T-helper 1 cell treated with Interleukin-12 subunit alpha and Interleukin-12 subunit beta and Interleukin-4 antibody, amounts not matched to agents 30 μg/mL and 1 μg/mL, for 36 hours (primary cell): ENCODE measurements at regions not wholly inside any gene's neighbourhood (a gene's known extent, or its start where the extent isn't known, plus 50 kb on each side); places are given as distances from the start of the nearest gene placed in this dataset.

Experiments used
- H3K27ac Mint-ChIP-seq: one replicate; pipeline ENCODE4 v1.8.0; 2021; ENCODE audit warnings: mild to moderate bottlenecking, mixed read lengths
- H3K27me3 Mint-ChIP-seq: one replicate; pipeline ENCODE4 v1.8.0; 2021; ENCODE audit warnings: low read depth, mixed read lengths
- H3K36me3 Mint-ChIP-seq: one replicate; pipeline ENCODE4 v1.8.0; 2021; ENCODE audit warnings: low read depth, mixed read lengths
- H3K4me1 Mint-ChIP-seq: one replicate; pipeline ENCODE4 v1.8.0; 2021; ENCODE audit warnings: low read depth, mixed read lengths
- H3K4me3 Mint-ChIP-seq: one replicate; pipeline ENCODE4 v1.8.0; 2021; ENCODE audit warnings: mild to moderate bottlenecking, moderate library complexity, mixed read lengths
- H3K9me3 Mint-ChIP-seq: one replicate; pipeline ENCODE4 v1.8.0; 2021; ENCODE audit warnings: mixed read lengths

- H3K27ac Mint-ChIP-seq = no peak overlapping the region
- H3K36me3 Mint-ChIP-seq = no peaks in the 10 kb centered on the region
- H3K4me1 Mint-ChIP-seq = no peaks in the 10 kb centered on the region
- H3K9me3 Mint-ChIP-seq = no peaks in the 10 kb centered on the region
- no peak overlapping the region for H3K4me3 Mint-ChIP-seq
- no peaks in the 10 kb centered on the region for H3K27me3 Mint-ChIP-seq
Observed at GRCh38 chr12:82047446-82047845, 288.3 kb upstream of the PPFIA2 start.

- Mint-ChIP-seq H3K9me3 (no peaks in the 10 kb centered on the region), H3K27ac (no peak overlapping the region), H3K27me3 (no peaks in the 10 kb centered on the region), H3K4me3 (no peak overlapping the region), H3K4me1 (no peaks in the 10 kb centered on the region), H3K36me3 (no peaks in the 10 kb centered on the region)
Observed at GRCh38 chr12:82040987-82041743, 282.0 kb upstream of the PPFIA2 start.

GRCh38 chr12:82034769-82035168 is 275.6 kb upstream of the PPFIA2 start:
- Mint-ChIP-seq H3K4me1 (no peaks in the 10 kb centered on the region), H3K36me3 (no peaks in the 10 kb centered on the region), H3K4me3 (no peak overlapping the region), H3K27ac (no peak overlapping the region), H3K27me3 (no peaks in the 10 kb centered on the region), H3K9me3 (no peaks in the 10 kb centered on the region)

GRCh38 chr12:82029936-82030335 is 270.8 kb upstream of the PPFIA2 start:
- Mint-ChIP-seq H3K4me3 (no peak overlapping the region), H3K27me3 (no peaks in the 10 kb centered on the region), H3K9me3 (no peaks in the 10 kb centered on the region), H3K36me3 (no peaks in the 10 kb centered on the region), H3K27ac (no peak overlapping the region), H3K4me1 (no peaks in the 10 kb centered on the region)

GRCh38 chr12:82028772-82029171 is 269.6 kb upstream of the PPFIA2 start:
- no peaks in the 10 kb centered on the region for H3K36me3 Mint-ChIP-seq

GRCh38 chr12:82027612-82028011 is 268.5 kb upstream of the PPFIA2 start:
- Mint-ChIP-seq H3K4me3 (no peak overlapping the region), H3K9me3 (no peaks in the 10 kb centered on the region), H3K36me3 (no peaks in the 10 kb centered on the region), H3K4me1 (no peaks in the 10 kb centered on the region), H3K27ac (no peak overlapping the region), H3K27me3 (no peaks in the 10 kb centered on the region)

More at GRCh38 chr12:82028772-82029171, 269.6 kb upstream of the PPFIA2 start:
- no peaks in the 10 kb centered on the region for H3K27me3 Mint-ChIP-seq
- no peak overlapping the region for H3K27ac Mint-ChIP-seq
- H3K4me3 Mint-ChIP-seq = no peak overlapping the region
- no peaks in the 10 kb centered on the region for H3K9me3 Mint-ChIP-seq
- H3K4me1 Mint-ChIP-seq = no peaks in the 10 kb centered on the region

GRCh38 chr12:82025462-82025861 is 266.3 kb upstream of the PPFIA2 start:
- Mint-ChIP-seq H3K4me3 (no peak overlapping the region), H3K27ac (no peak overlapping the region), H3K9me3 (no peaks in the 10 kb centered on the region), H3K27me3 (no peaks in the 10 kb centered on the region), H3K36me3 (no peaks in the 10 kb centered on the region), H3K4me1 (no peaks in the 10 kb centered on the region)

GRCh38 chr12:82019533-82019932 is 260.4 kb upstream of the PPFIA2 start:
- Mint-ChIP-seq H3K4me1 (no peaks in the 10 kb centered on the region), H3K9me3 (no peaks in the 10 kb centered on the region)

GRCh38 chr12:82015623-82016347 is 256.6 kb upstream of the PPFIA2 start:
- Mint-ChIP-seq H3K4me3 (no peak overlapping the region), H3K9me3 (no peaks in the 10 kb centered on the region), H3K4me1 (no peaks in the 10 kb centered on the region), H3K36me3 (no peaks in the 10 kb centered on the region), H3K27me3 (no peaks in the 10 kb centered on the region), H3K27ac (no peak overlapping the region)

More at GRCh38 chr12:82019533-82019932, 260.4 kb upstream of the PPFIA2 start:
- H3K4me3 Mint-ChIP-seq = no peak overlapping the region
- no peaks in the 10 kb centered on the region for H3K27me3 Mint-ChIP-seq
- H3K36me3 Mint-ChIP-seq = no peaks in the 10 kb centered on the region
- H3K27ac Mint-ChIP-seq = no peak overlapping the region

GRCh38 chr12:82012176-82012575 is 253.0 kb upstream of the PPFIA2 start:
- H3K36me3 Mint-ChIP-seq = no peaks in the 10 kb centered on the region
- no peaks in the 10 kb centered on the region for H3K9me3 Mint-ChIP-seq
- no peak overlapping the region for H3K4me3 Mint-ChIP-seq
- no peaks in the 10 kb centered on the region for H3K27me3 Mint-ChIP-seq
- no peaks in the 10 kb centered on the region for H3K4me1 Mint-ChIP-seq
- H3K27ac Mint-ChIP-seq = no peak overlapping the region

GRCh38 chr12:82009524-82009923 is 250.4 kb upstream of the PPFIA2 start:
- no peaks in the 10 kb centered on the region for H3K27me3 Mint-ChIP-seq
- no peaks in the 10 kb centered on the region for H3K9me3 Mint-ChIP-seq
- H3K36me3 Mint-ChIP-seq = no peaks in the 10 kb centered on the region
- H3K4me3 Mint-ChIP-seq = no peak overlapping the region
- H3K4me1 Mint-ChIP-seq = no peaks in the 10 kb centered on the region
- no peak overlapping the region for H3K27ac Mint-ChIP-seq

- H3K4me3 Mint-ChIP-seq = no peak overlapping the region
- H3K36me3 Mint-ChIP-seq = no peaks in the 10 kb centered on the region
- H3K4me1 Mint-ChIP-seq = no peaks in the 10 kb centered on the region
- H3K27me3 Mint-ChIP-seq = no peaks in the 10 kb centered on the region
- H3K27ac Mint-ChIP-seq = no peak overlapping the region
- H3K9me3 Mint-ChIP-seq = no peaks in the 10 kb centered on the region
Observed at GRCh38 chr12:82008251-82008650, 249.1 kb upstream of the PPFIA2 start.

GRCh38 chr12:81998761-81999378 is 239.7 kb upstream of the PPFIA2 start:
- Mint-ChIP-seq H3K27me3 (no peaks in the 10 kb centered on the region), H3K36me3 (no peaks in the 10 kb centered on the region), H3K4me3 (no peak overlapping the region), H3K9me3 (peaks cover 6% of the 10 kb centered on the region), H3K4me1 (no peaks in the 10 kb centered on the region), H3K27ac (no peak overlapping the region)

GRCh38 chr12:81992461-81992860 is 233.3 kb upstream of the PPFIA2 start:
- Mint-ChIP-seq H3K27me3 (no peaks in the 10 kb centered on the region), H3K36me3 (no peaks in the 10 kb centered on the region), H3K4me1 (no peaks in the 10 kb centered on the region), H3K27ac (no peak overlapping the region), H3K4me3 (no peak overlapping the region), H3K9me3 (no peaks in the 10 kb centered on the region)

GRCh38 chr12:81991868-81992267 is 232.7 kb upstream of the PPFIA2 start:
- no peak overlapping the region for H3K27ac Mint-ChIP-seq
- H3K4me3 Mint-ChIP-seq = no peak overlapping the region
- no peaks in the 10 kb centered on the region for H3K4me1 Mint-ChIP-seq
- no peaks in the 10 kb centered on the region for H3K27me3 Mint-ChIP-seq
- H3K9me3 Mint-ChIP-seq = no peaks in the 10 kb centered on the region
- no peaks in the 10 kb centered on the region for H3K36me3 Mint-ChIP-seq
